ENCODE measurements at regions not wholly inside any gene's neighbourhood (a gene's known extent, or its start where the extent isn't known, plus 50 kb on each side); places are given as distances from the start of the nearest gene placed in this dataset.

GRCh38 chr1:112059679-112060078 is 70.2 kb upstream of the KCND3 start:
- POLR2A ChIA-PET = no interaction called here
- TF ChIP-seq ZNF660 (tag by site-specific recombination; IDR thresholded peaks at IDR 0.05) (no peak), ZBTB8A (tag by site-specific recombination; IDR thresholded peaks at IDR 0.05) (no peak), ZNF529 (tag by site-specific recombination; IDR thresholded peaks at IDR 0.05; ENCODE audit: insufficient replicate concordance) (no peak), ZBTB10 (tag by site-specific recombination; IDR thresholded peaks at IDR 0.05) (no peak), ZNF701 (tag by site-specific recombination; IDR thresholded peaks at IDR 0.05) (no peak), ZEB2 (tag by site-specific recombination; IDR thresholded peaks at IDR 0.05) (no peak), ZNF585B (tag by site-specific recombination; IDR thresholded peaks at IDR 0.05) (no peak), ZNF221 (tag by site-specific recombination; IDR thresholded peaks at IDR 0.05; ENCODE audit: borderline replicate concordance) (no peak), ZNF311 (tag by site-specific recombination; IDR thresholded peaks at IDR 0.05; ENCODE audit: borderline replicate concordance) (no peak)
- TF ChIP-seq, protein P1, sequence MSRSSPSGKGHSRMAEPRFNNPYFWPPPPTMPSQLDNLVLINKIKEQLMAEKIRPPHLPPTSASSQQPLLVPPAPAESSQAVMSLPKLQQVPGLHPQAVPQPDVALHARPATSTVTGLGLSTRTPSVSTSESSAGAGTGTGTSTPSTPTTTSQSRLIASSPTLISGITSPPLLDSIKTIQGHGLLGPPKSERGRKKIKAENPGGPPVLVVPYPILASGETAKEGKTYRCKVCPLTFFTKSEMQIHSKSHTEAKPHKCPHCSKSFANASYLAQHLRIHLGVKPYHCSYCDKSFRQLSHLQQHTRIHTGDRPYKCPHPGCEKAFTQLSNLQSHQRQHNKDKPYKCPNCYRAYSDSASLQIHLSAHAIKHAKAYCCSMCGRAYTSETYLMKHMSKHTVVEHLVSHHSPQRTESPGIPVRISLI (tag by site-specific recombination; IDR thresholded peaks at IDR 0.05) = no peak
- TF ChIP-seq, protein P2, sequence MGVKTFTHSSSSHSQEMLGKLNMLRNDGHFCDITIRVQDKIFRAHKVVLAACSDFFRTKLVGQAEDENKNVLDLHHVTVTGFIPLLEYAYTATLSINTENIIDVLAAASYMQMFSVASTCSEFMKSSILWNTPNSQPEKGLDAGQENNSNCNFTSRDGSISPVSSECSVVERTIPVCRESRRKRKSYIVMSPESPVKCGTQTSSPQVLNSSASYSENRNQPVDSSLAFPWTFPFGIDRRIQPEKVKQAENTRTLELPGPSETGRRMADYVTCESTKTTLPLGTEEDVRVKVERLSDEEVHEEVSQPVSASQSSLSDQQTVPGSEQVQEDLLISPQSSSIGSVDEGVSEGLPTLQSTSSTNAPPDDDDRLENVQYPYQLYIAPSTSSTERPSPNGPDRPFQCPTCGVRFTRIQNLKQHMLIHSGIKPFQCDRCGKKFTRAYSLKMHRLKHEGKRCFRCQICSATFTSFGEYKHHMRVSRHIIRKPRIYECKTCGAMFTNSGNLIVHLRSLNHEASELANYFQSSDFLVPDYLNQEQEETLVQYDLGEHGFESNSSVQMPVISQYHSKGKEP (tag by site-specific recombination; IDR thresholded peaks at IDR 0.05) = no peak
- CTCF ChIA-PET = no interaction called here
- H3K9me3 ChIP-seq (ENCODE audit: control insufficient read depth, insufficient read depth, low read depth, low read length) = no peaks in the 10 kb centered on the region
- H3K4me3 ChIP-seq (ENCODE audit: low read depth, low read length) = no peak overlapping the region
- no peaks in the 10 kb centered on the region for H3K36me3 ChIP-seq (ENCODE audit: control insufficient read depth in 2 of 2, insufficient read depth in 1 of 2, low read length in 2 of 2)
- no peak overlapping the region for H3K27ac ChIP-seq (ENCODE audit: extremely low read depth, low read depth, low read length)
- no peaks in the 10 kb centered on the region for H3K4me1 ChIP-seq (ENCODE audit: control insufficient read depth, insufficient read depth, low read length)

GRCh38 chr1:112060261-112060660 is 70.8 kb upstream of the KCND3 start:
- no peaks in the 10 kb centered on the region for H3K36me3 ChIP-seq (ENCODE audit: control insufficient read depth in 2 of 2, insufficient read depth in 1 of 2, low read length in 2 of 2)
- no peaks in the 10 kb centered on the region for H3K4me1 ChIP-seq (ENCODE audit: control insufficient read depth, insufficient read depth, low read length)
- H3K27ac ChIP-seq (ENCODE audit: extremely low read depth, low read depth, low read length) = no peak overlapping the region
- POLR2A ChIA-PET = no interaction called here
- H3K4me3 ChIP-seq (ENCODE audit: low read depth, low read length) = no peak overlapping the region
- CTCF ChIA-PET = no interaction called here
- no peaks in the 10 kb centered on the region for H3K9me3 ChIP-seq (ENCODE audit: control insufficient read depth, insufficient read depth, low read depth, low read length)
- TF ChIP-seq ZNF335 (tag by site-specific recombination; conservative IDR thresholded peaks at IDR 0.05) (no peak), ZNF221 (tag by site-specific recombination; IDR thresholded peaks at IDR 0.05; ENCODE audit: borderline replicate concordance) (no peak), ZNF223 (tag by site-specific recombination; IDR thresholded peaks at IDR 0.05) (no peak), ZNF138 (tag by site-specific recombination; IDR thresholded peaks at IDR 0.05; ENCODE audit: borderline replicate concordance) (no peak), ZFHX2 (tag by site-specific recombination; conservative IDR thresholded peaks at IDR 0.05) (no peak), ZNF513 (tag by site-specific recombination; IDR thresholded peaks at IDR 0.05) (no peak), ZNF311 (tag by site-specific recombination; IDR thresholded peaks at IDR 0.05; ENCODE audit: borderline replicate concordance) (no peak), ZNF473 (tag by site-specific recombination; IDR thresholded peaks at IDR 0.05) (no peak), ZSCAN30 (tag by site-specific recombination; IDR thresholded peaks at IDR 0.05) (no peak), ZNF548 (tag by site-specific recombination; IDR thresholded peaks at IDR 0.05) (no peak), HOXC10 (CRISPR knock-in tag; IDR thresholded peaks at IDR 0.05) (no peak), KLF10 (tag by site-specific recombination; IDR thresholded peaks at IDR 0.05) (no peak), ZNF514 (tag by site-specific recombination; IDR thresholded peaks at IDR 0.05) (no peak)
- TF ChIP-seq, protein P3, sequence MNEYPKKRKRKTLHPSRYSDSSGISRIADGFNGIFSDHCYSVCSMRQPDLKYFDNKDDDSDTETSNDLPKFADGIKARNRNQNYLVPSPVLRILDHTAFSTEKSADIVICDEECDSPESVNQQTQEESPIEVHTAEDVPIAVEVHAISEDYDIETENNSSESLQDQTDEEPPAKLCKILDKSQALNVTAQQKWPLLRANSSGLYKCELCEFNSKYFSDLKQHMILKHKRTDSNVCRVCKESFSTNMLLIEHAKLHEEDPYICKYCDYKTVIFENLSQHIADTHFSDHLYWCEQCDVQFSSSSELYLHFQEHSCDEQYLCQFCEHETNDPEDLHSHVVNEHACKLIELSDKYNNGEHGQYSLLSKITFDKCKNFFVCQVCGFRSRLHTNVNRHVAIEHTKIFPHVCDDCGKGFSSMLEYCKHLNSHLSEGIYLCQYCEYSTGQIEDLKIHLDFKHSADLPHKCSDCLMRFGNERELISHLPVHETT (tag by site-specific recombination; IDR thresholded peaks at IDR 0.05) = no peak
- TF ChIP-seq, protein P4, sequence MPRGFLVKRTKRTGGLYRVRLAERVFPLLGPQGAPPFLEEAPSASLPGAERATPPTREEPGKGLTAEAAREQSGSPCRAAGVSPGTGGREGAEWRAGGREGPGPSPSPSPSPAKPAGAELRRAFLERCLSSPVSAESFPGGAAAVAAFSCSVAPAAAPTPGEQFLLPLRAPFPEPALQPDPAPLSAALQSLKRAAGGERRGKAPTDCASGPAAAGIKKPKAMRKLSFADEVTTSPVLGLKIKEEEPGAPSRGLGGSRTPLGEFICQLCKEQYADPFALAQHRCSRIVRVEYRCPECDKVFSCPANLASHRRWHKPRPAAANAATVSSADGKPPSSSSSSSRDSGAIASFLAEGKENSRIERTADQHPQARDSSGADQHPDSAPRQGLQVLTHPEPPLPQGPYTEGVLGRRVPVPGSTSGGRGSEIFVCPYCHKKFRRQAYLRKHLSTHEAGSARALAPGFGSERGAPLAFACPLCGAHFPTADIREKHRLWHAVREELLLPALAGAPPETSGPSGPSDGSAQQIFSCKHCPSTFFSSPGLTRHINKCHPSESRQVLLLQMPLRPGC (tag by site-specific recombination; IDR thresholded peaks at IDR 0.05) = no peak

All from HEK293 (cell line).